Stomach (tissue), 4 donors: ENCODE measurements at regions not wholly inside any gene's neighbourhood (a gene's known extent, or its start where the extent isn't known, plus 50 kb on each side); places are given as distances from the start of the nearest gene placed in this dataset.

Source experiments
- CTCF ChIP-seq, 7 experiments: fragments of 450-650 bp in 4 of 7; fragments of 200-600 bp in 3 of 7; sonication (generic) in 3 of 7; IDR thresholded peaks; one replicate each; pipeline ENCODE4 v1.5.1; 2016 to 2019; ENCODE audit warnings: antibody characterized with exemption in 7 of 7, control low read depth in 2 of 7, mild to moderate bottlenecking in 1 of 7
- POLR2AphosphoS5 ChIP-seq, 3 donors: sonication (generic); formaldehyde crosslinking; IDR thresholded peaks; one replicate each; pipeline ENCODE4 v1.6.1; 2016; ENCODE audit warnings: antibody characterized with exemption in 3 of 3

GRCh38 chr13:67343777-67344176, 113.6 kb upstream of the PCDH9 start:
- TF ChIP-seq POLR2AphosphoS5 (IDR thresholded peaks at IDR 0.05), result no peak
- TF ChIP-seq CTCF (IDR thresholded peaks at IDR 0.05), result no peak
